GM21515 (cell line): ENCODE measurements at regions not wholly inside any gene's neighbourhood (a gene's known extent, or its start where the extent isn't known, plus 50 kb on each side); places are given as distances from the start of the nearest gene placed in this dataset.
A peak's percentile ranks its signal among the peaks of the same experiment; 100 is the strongest.

Source experiments
- ATAC-seq: cut with Tn5 transposase; IDR thresholded peaks from one replicate; pipeline ENCODE4 v1.9.1; 2021; ENCODE audit not compliant: unreplicated experiment

GRCh38 chr3:167895684-167896083 is 160.2 kb downstream of the SERPINI1 start:
- ATAC-seq = no peak

- ATAC-seq = no peak
These were observed 159.7 kb downstream of the SERPINI1 start for GRCh38 chr3:167895178-167895577.

GRCh38 chr3:167892205-167892604 is 156.7 kb downstream of the SERPINI1 start:
- ATAC-seq = no peak

- ATAC-seq = no peak
These were observed 151.6 kb downstream of the SERPINI1 start for GRCh38 chr3:167887096-167887495.

GRCh38 chr3:167886690-167887089 is 151.2 kb downstream of the SERPINI1 start:
- no peak for ATAC-seq

GRCh38 chr3:167885277-167885676 is 149.8 kb downstream of the SERPINI1 start:
- no peak for ATAC-seq

- no peak for ATAC-seq
These were observed 149.0 kb downstream of the SERPINI1 start for GRCh38 chr3:167884481-167884880.

GRCh38 chr3:167883452-167883851 is 147.9 kb downstream of the SERPINI1 start:
- ATAC-seq = no peak

GRCh38 chr3:167882057-167882667 is 146.6 kb downstream of the SERPINI1 start:
- peak; percentile 88 for ATAC-seq

GRCh38 chr3:167880183-167880582 is 144.7 kb downstream of the SERPINI1 start:
- no peak for ATAC-seq

- no peak for ATAC-seq
These were observed 141.2 kb downstream of the SERPINI1 start for GRCh38 chr3:167876620-167877281.
